ENCODE measurements at regions not wholly inside any gene's neighbourhood (a gene's known extent, or its start where the extent isn't known, plus 50 kb on each side); places are given as distances from the start of the nearest gene placed in this dataset.
A peak's percentile ranks its signal among the peaks of the same experiment; 100 is the strongest.

DNA sequence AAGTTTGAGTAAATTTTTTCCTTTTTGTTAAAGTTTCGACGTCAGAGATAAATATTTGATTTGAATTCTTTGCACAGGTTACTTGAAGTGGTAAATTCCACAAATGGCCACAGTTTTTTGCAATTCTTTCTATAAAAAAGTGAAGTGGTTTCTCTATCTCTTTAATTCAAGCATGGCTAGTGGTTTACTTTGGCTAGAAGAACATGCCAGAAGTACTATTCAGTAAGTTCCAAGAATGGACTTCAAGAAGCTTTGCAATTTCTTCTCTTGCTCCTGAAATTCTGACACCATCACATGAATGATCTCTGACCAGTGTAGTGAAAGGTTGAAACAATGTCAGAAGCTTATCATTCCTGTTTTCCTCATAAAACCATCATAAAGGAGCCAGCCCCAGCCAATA, 55.7 kb upstream of the RNPC3 start:
- no peaks in the 10 kb centered on the region for H3K36me3 ChIP-seq (replicated peaks)
- TF ChIP-seq, protein P1, sequence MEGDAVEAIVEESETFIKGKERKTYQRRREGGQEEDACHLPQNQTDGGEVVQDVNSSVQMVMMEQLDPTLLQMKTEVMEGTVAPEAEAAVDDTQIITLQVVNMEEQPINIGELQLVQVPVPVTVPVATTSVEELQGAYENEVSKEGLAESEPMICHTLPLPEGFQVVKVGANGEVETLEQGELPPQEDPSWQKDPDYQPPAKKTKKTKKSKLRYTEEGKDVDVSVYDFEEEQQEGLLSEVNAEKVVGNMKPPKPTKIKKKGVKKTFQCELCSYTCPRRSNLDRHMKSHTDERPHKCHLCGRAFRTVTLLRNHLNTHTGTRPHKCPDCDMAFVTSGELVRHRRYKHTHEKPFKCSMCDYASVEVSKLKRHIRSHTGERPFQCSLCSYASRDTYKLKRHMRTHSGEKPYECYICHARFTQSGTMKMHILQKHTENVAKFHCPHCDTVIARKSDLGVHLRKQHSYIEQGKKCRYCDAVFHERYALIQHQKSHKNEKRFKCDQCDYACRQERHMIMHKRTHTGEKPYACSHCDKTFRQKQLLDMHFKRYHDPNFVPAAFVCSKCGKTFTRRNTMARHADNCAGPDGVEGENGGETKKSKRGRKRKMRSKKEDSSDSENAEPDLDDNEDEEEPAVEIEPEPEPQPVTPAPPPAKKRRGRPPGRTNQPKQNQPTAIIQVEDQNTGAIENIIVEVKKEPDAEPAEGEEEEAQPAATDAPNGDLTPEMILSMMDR (IDR thresholded peaks at IDR 0.05; ENCODE audit: low read depth, low read length, missing control alignments), result no peak
- in situ Hi-C loops (cut with HindIII; ENCODE audit: low pct_ligation_motif_present, low sequenced_read_pairs), result no loop called here
- H3K4me3 ChIP-seq (ENCODE audit: low read depth, low read length), result no peak overlapping the region
- no peak overlapping the region for H3K27ac ChIP-seq
- H3K27me3 ChIP-seq (replicated peaks), result no peaks in the 10 kb centered on the region
- DNase-seq, result no peak

DNA sequence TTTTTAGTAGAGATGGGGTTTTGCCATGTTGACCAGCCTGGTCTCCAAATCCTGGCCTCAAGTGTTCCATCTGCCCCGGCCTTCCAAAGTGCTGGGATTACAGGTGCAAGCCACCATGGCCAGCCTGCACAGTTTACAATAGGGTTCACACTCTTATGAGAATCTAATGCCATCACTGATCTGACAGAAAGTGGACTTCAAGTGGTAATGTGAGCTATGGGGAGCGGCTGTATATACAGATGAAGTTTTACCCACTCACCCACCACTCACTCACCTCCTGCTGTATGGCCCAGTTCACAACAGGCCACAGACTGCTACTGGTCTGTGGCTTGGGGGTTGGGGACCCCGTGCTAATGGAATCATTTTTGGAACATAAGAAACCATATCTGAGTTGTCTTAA, 58.4 kb upstream of the RNPC3 start:
- no peak for DNase-seq
- TF ChIP-seq, protein P1 (IDR thresholded peaks at IDR 0.05; ENCODE audit: low read depth, low read length, missing control alignments), result no peak
- Histone ChIP-seq H3K27me3 (replicated peaks) (no peaks in the 10 kb centered on the region), H3K4me3 (ENCODE audit: low read depth, low read length) (no peak overlapping the region), H3K27ac (no peak overlapping the region), H3K36me3 (replicated peaks) (no peaks in the 10 kb centered on the region)
- in situ Hi-C loops (cut with HindIII; ENCODE audit: low pct_ligation_motif_present, low sequenced_read_pairs), result no loop called here

DNA sequence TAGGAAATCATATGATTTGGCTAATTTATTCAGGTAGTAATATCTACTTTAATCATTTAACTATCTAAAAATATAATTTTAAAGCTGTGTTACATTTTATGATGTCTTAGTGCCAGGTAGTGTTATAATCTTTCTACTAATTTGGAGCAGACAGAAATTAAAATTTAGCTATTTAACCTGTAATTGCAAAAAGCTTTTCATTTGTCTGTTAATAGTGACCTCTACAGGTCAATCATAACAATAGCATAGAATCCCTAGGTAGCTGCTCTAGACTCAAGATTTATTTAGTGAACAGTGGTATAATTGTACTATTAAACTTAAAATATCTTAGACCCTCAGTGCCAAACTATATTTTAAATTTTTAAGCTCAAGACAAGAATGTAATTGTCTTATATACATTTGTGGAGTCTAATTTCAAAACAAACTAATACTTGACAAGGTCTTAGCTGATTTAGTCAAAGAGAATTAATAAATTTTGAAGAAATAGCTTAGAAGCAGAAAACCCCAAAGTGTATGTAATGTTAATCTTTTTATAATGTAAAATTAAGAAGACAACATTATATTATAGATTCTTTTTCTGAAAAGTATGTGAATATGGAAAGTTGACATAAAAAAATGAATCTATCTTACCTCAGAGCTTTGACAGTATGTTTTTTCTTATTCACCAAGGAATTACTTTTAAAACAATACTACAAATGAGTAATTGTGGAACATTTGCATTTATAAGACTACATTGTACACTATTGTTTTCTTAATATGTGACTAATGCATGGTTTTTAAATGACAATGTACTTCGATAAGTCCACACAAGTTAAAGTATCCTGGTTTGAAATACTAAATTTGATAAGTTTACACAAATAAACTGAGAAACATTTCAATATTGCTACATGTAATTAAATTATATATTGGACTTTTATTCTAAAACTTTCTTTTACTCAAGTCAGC, 64.1 kb upstream of the RNPC3 start:
- in situ Hi-C loops (cut with HindIII; ENCODE audit: low pct_ligation_motif_present, low sequenced_read_pairs), result no loop called here
- Histone ChIP-seq H3K27me3 (replicated peaks) (no peaks in the 10 kb centered on the region), H3K4me3 (ENCODE audit: low read depth, low read length) (no peak overlapping the region), H3K36me3 (replicated peaks) (no peaks in the 10 kb centered on the region), H3K27ac (no peak overlapping the region)
- no peak for DNase-seq
- TF ChIP-seq, protein P1 (IDR thresholded peaks at IDR 0.05; ENCODE audit: low read depth, low read length, missing control alignments), result peak; percentile 26

DNA sequence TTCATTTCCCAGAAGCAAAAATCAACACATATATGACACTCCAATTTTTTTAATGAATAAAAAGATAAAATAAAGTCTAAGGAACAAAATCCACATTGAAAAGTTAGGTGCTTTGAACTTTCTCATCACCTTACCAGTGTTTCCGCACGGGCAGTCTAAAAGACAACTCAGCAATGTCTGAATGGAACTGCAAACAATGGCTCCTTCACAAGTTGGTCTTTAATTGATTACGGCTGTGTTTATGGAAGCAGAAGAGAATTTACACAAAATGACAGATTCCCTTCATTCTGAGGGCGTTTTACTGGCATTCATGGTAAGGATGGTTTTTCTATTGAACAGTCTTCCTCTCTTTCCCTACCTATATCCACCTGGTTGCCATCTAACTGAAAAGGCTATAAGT, 65.0 kb upstream of the RNPC3 start:
- DNase-seq, result no peak
- H3K27me3 ChIP-seq (replicated peaks), result no peaks in the 10 kb centered on the region
- no peak overlapping the region for H3K4me3 ChIP-seq (ENCODE audit: low read depth, low read length)
- in situ Hi-C loops (cut with HindIII; ENCODE audit: low pct_ligation_motif_present, low sequenced_read_pairs), result no loop called here
- H3K27ac ChIP-seq, result no peak overlapping the region
- H3K36me3 ChIP-seq (replicated peaks), result no peaks in the 10 kb centered on the region
- TF ChIP-seq, protein P1 (IDR thresholded peaks at IDR 0.05; ENCODE audit: low read depth, low read length, missing control alignments), result no peak

DNA sequence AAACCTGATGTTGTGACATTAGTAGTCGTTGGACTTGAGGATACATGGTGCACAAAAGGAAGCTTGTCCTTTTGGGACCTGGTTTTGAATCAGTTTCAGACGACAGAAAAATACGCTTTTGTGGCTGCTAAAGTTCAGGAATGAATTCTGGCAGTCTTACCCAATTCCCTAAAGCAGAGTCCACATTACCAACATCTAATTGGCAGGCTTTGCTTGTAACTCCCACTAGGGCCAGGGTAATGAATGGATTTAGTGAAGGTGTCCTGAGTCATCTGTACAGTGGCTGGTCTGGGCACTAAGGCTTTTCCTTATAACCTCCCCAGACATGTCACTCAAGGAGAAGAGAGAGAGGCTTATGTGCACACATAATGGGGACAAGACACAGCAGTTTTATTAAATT, 66.2 kb upstream of the RNPC3 start:
- Histone ChIP-seq H3K36me3 (replicated peaks) (no peaks in the 10 kb centered on the region), H3K27ac (no peak overlapping the region), H3K4me3 (ENCODE audit: low read depth, low read length) (no peak overlapping the region), H3K27me3 (replicated peaks) (no peaks in the 10 kb centered on the region)
- in situ Hi-C loops (cut with HindIII; ENCODE audit: low pct_ligation_motif_present, low sequenced_read_pairs), result no loop called here
- DNase-seq, result no peak
- TF ChIP-seq, protein P1 (IDR thresholded peaks at IDR 0.05; ENCODE audit: low read depth, low read length, missing control alignments), result no peak
